PC-9 (cell line): ENCODE measurements at regions not wholly inside any gene's neighbourhood (a gene's known extent, or its start where the extent isn't known, plus 50 kb on each side); places are given as distances from the start of the nearest gene placed in this dataset.

ENCODE experiments used
- BruUV-seq: library from RNA; stranded (reverse); fragments of 400-500 nt; replicated peaks from 2 replicates; lab custom pipeline; 2021; lab: Mats Ljungman, UMichigan
- CTCF ChIA-PET: fragments of 300-600 bp; sonication (Branson Sonifier 250); formaldehyde crosslinking; loops from one replicate; lab custom pipeline; 2022; ENCODE audit warnings: antibody characterized with exemption; lab: Charles Lee
- POLR2A ChIA-PET: fragments of 300-600 bp; sonication (Branson Sonifier 250); formaldehyde crosslinking; loops from one replicate; lab custom pipeline; 2022; ENCODE audit warnings: antibody characterized with exemption; ENCODE audit not compliant: unreplicated experiment; lab: Charles Lee
- DNase-seq, 2 experiments: peaks; one replicate each; pipeline versions ENCODE4 v3.0.0 to v3.0.0-alpha.2; 2015 to 2022; ENCODE audit warnings: mixed read lengths in 1 of 2
- H2AFZ ChIP-seq: fragments of 200-600 bp; sonication (generic); 2 replicates; pipeline ENCODE4 v1.8.1; 2017; ENCODE audit warnings: antibody characterized with exemption
- H3F3A ChIP-seq: fragments of 200-600 bp; sonication (generic); 2 replicates; pipeline ENCODE4 v1.8.1; 2017; ENCODE audit warnings: antibody characterized with exemption, mild to moderate bottlenecking, low read depth; ENCODE audit not compliant: insufficient read depth
- H3K27ac ChIP-seq: fragments of 200-600 bp; sonication (generic); 2 replicates; pipeline ENCODE4 v1.6.1; 2016; ENCODE audit warnings: mixed run types
- H3K27me3 ChIP-seq: fragments of 200-600 bp; sonication (generic); 2 replicates; pipeline ENCODE4 v1.6.1; 2016; ENCODE audit warnings: low read depth, mixed run types; ENCODE audit not compliant: insufficient read depth
- H3K36me3 ChIP-seq: fragments of 200-600 bp; sonication (generic); 2 replicates; pipeline ENCODE4 v1.6.1; 2016; ENCODE audit warnings: low read depth, mixed run types
- H3K4me1 ChIP-seq: fragments of 200-600 bp; sonication (generic); replicated peaks from 2 replicates; pipeline ENCODE4 v1.6.1; 2016; ENCODE audit warnings: mixed run types; ENCODE audit not compliant: insufficient read depth
- H3K4me2 ChIP-seq: fragments of 200-600 bp; sonication (generic); 2 replicates; pipeline ENCODE4 v1.6.1; 2017; ENCODE audit warnings: mixed run types
- H3K4me3 ChIP-seq: fragments of 200-600 bp; sonication (generic); 2 replicates; pipeline ENCODE4 v1.6.1; 2016; ENCODE audit warnings: mixed run types
- H3K79me2 ChIP-seq: fragments of 200-600 bp; sonication (generic); 2 replicates; pipeline ENCODE4 v1.6.1; 2017; ENCODE audit warnings: low read depth, mixed run types
- H3K9me2 ChIP-seq: fragments of 200-600 bp; sonication (generic); 2 replicates; pipeline ENCODE4 v1.8.1; 2017; ENCODE audit warnings: mild to moderate bottlenecking; ENCODE audit not compliant: insufficient read depth
- H3K9me3 ChIP-seq: fragments of 200-600 bp; sonication (generic); 2 replicates; pipeline ENCODE4 v1.8.1; 2016; ENCODE audit warnings: low read depth; ENCODE audit not compliant: insufficient read depth
- H4K20me1 ChIP-seq: fragments of 200-600 bp; sonication (generic); 2 replicates; pipeline ENCODE4 v1.8.1; 2017; ENCODE audit not compliant: insufficient read depth
- CTCF ChIP-seq: fragments of 200-600 bp; sonication (generic); conservative IDR thresholded peaks from 2 replicates; pipeline ENCODE4 v1.6.1; 2017; ENCODE audit warnings: mixed run types, antibody characterized with exemption, mild to moderate bottlenecking, moderate library complexity
- EZH2 ChIP-seq: fragments of 200-600 bp; sonication (generic); IDR thresholded peaks from 2 replicates; pipeline ENCODE4 v1.8.0; 2017; ENCODE audit warnings: antibody characterized with exemption, low read depth
- intact Hi-C: fragments of 100-400 bp; cut with micrococcal nuclease; formaldehyde crosslinking; loops from one replicate; pipeline ENCODE4 v1.10.0; 2022; ENCODE audit not compliant: unreplicated experiment

DNA sequence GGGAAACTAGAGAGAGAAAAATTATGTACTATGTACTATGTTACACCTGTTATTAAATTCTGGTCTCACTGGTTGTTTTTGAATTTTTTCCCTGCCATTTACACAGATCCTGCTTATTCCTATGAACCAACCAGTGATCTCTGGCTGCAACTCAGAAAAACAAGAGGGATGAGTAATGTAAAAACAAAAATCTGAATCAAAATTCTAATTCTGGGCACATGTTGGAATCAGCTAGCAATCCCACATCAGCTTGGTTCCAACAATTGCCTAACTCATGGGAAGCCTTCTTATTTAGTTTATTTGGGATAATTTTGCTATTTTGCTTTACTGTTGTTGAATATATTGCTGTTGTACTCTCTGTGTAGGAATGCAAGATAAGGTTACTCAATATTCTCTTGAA, 78.3 kb downstream of the PLK2 start:
- Histone ChIP-seq H3K9me2 (no peaks in the 10 kb centered on the region), H3K4me1 (no peaks in the 10 kb centered on the region), H4K20me1 (no peaks in the 10 kb centered on the region), H3K9me3 (peaks cover 33% of the 10 kb centered on the region), H3F3A (no peaks in the 10 kb centered on the region), H3K79me2 (no peaks in the 10 kb centered on the region), H3K4me3 (no peak overlapping the region), H2AFZ (0 out of 2 replicates have a peak overlapping the region, but pooled peaks have one; percentile 41), H3K36me3 (no peaks in the 10 kb centered on the region), H3K27me3 (no peaks in the 10 kb centered on the region), H3K27ac (no peak overlapping the region), H3K4me2 (no peak overlapping the region)
- CTCF ChIA-PET = no interaction called here
- TF ChIP-seq CTCF = no peak
- no peak for TF ChIP-seq EZH2
- DNase-seq = no peak
- no TSS peak for BruUV-seq
- intact Hi-C loops = no loop called here
- POLR2A ChIA-PET = no interaction called here

DNA sequence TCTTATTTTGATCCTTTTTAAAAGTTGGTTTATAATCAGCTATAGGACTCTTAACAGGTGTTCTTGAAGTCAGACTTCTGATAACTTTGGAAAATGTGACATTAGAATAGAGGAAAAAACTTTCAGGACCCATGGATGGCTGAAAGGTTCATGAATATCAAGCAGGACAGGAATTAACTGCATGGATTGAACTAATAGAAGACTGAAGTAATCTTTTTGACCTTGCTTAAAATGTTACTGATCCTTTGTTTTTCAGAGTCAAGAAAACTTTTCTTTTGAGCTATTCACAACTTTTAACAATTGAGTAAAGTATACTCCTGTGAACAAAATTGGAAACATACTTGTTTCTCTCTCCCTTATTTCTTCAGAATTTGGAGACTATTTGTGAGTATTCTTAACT, 79.2 kb downstream of the PLK2 start:
- Histone ChIP-seq H2AFZ (no peak overlapping the region), H3K36me3 (no peaks in the 10 kb centered on the region), H3K9me3 (peaks cover 33% of the 10 kb centered on the region), H3K27me3 (no peaks in the 10 kb centered on the region), H3K4me1 (no peaks in the 10 kb centered on the region), H3K27ac (no peak overlapping the region), H3K4me2 (no peak overlapping the region), H3K79me2 (no peaks in the 10 kb centered on the region), H3K9me2 (no peaks in the 10 kb centered on the region), H3F3A (no peaks in the 10 kb centered on the region), H3K4me3 (no peak overlapping the region), H4K20me1 (no peaks in the 10 kb centered on the region)
- ChIA-PET CTCF (no interaction called here), POLR2A (interaction anchor here (0.7 kb wide), 1 partner anchor 27 kb away, joined by 3 read pairs; no protein-coding TSS in a partner anchor)
- intact Hi-C loops = no loop called here
- no peak for DNase-seq
- BruUV-seq = no TSS peak
- TF ChIP-seq EZH2 (no peak), CTCF (no peak)

DNA sequence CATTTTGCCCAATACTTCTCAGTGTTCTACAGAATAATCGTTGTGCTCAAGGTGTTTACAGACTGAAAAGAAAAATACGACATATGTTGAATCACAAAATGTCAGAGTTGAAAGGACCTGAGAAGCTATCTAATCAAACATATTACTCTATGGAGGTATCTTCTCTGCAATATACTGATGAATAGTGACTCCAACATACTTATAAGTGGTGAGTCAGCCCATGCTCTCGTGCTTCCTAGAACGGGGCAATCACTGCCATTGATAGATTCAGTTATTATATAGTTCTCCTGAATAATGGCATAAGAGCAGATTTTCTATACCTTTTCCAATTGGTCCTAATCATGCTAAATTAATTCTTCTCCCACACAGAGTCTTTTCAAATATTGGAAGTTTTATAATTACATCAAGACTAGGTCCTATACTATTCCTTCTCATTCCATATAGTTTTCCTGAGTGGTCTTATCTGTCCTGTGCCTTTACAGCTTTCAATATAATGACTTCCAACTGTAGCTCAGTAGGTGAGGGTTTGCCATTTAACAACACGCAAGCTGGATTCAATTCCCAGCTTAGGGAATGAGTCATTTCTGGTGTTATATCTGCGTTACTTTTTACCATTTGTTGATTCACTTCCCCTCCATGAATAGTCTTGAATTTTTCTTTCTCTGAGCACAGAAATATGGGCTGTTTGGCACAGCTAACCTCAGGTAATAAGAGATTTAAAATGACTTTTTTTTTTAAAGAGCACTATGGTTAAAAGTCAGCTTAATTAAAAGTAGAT, 81.1 kb downstream of the PLK2 start:
- Histone ChIP-seq H3K27me3 (no peaks in the 10 kb centered on the region), H3F3A (no peaks in the 10 kb centered on the region), H2AFZ (no peak overlapping the region), H3K4me1 (no peaks in the 10 kb centered on the region), H3K4me2 (no peak overlapping the region), H4K20me1 (no peaks in the 10 kb centered on the region), H3K4me3 (no peak overlapping the region), H3K79me2 (no peaks in the 10 kb centered on the region), H3K27ac (no peak overlapping the region), H3K9me2 (no peaks in the 10 kb centered on the region), H3K9me3 (peaks cover 33% of the 10 kb centered on the region), H3K36me3 (no peaks in the 10 kb centered on the region)
- no peak for DNase-seq
- no peak for TF ChIP-seq CTCF
- no peak for TF ChIP-seq EZH2
- BruUV-seq = no TSS peak
- ChIA-PET CTCF (no interaction called here), POLR2A (interaction anchor here (0.7 kb wide), 1 partner anchor 150 kb away, joined by 3 read pairs; no protein-coding TSS in a partner anchor)
- intact Hi-C loops = no loop called here
